ENCODE measurements at regions not wholly inside any gene's neighbourhood (a gene's known extent, or its start where the extent isn't known, plus 50 kb on each side); places are given as distances from the start of the nearest gene placed in this dataset.

GRCh38 chr13:66068683-66069082, 1161.5 kb downstream of the PCDH9 start:
- DNase-seq, result no peak

GRCh38 chr13:66048888-66049287, 1181.2 kb downstream of the PCDH9 start:
- no peak for DNase-seq

GRCh38 chr13:66040506-66040905, 1189.6 kb downstream of the PCDH9 start:
- DNase-seq, result no peak

- DNase-seq, result no peak
Measured at GRCh38 chr13:66037096-66037495, 1193.0 kb downstream of the PCDH9 start.

GRCh38 chr13:66036636-66037035, 1193.5 kb downstream of the PCDH9 start:
- no peak for DNase-seq

- no peak for DNase-seq
Measured at GRCh38 chr13:66036024-66036614, 1194.0 kb downstream of the PCDH9 start.

GRCh38 chr13:66033924-66034323, 1196.2 kb downstream of the PCDH9 start:
- DNase-seq, result no peak

- DNase-seq, result no peak
Measured at GRCh38 chr13:66021846-66022245, 1208.3 kb downstream of the PCDH9 start.

- no peak for DNase-seq
Measured at GRCh38 chr13:66014771-66015170, 1215.4 kb downstream of the PCDH9 start.

GRCh38 chr13:66009241-66009640, 1220.9 kb downstream of the PCDH9 start:
- DNase-seq, result no peak

GRCh38 chr13:66003558-66003957, 1226.6 kb downstream of the PCDH9 start:
- DNase-seq, result no peak

GRCh38 chr13:66001140-66001539, 1229.0 kb downstream of the PCDH9 start:
- no peak for DNase-seq

GRCh38 chr13:65999411-65999810, 1230.7 kb downstream of the PCDH9 start:
- DNase-seq, result no peak

- no peak for DNase-seq
Measured at GRCh38 chr13:65990684-65991083, 1239.5 kb downstream of the PCDH9 start.

GRCh38 chr13:65985612-65986011, 1244.5 kb downstream of the PCDH9 start:
- no peak for DNase-seq

GRCh38 chr13:65977525-65977924, 1252.6 kb downstream of the PCDH9 start:
- DNase-seq, result no peak

- DNase-seq, result no peak
Measured at GRCh38 chr13:65971541-65971940, 1258.6 kb downstream of the PCDH9 start.

- no peak for DNase-seq
Measured at GRCh38 chr13:65966991-65967451, 1263.1 kb downstream of the PCDH9 start.

GRCh38 chr13:65965501-65965900, 1264.6 kb downstream of the PCDH9 start:
- no peak for DNase-seq

GRCh38 chr13:65964672-65965071, 1265.5 kb downstream of the PCDH9 start:
- DNase-seq, result no peak

- no peak for DNase-seq
Measured at GRCh38 chr13:65959305-65959704, 1270.8 kb downstream of the PCDH9 start.

- DNase-seq, result no peak
Measured at GRCh38 chr13:65946387-65946786, 1283.7 kb downstream of the PCDH9 start.

GRCh38 chr13:65943708-65944107, 1286.4 kb downstream of the PCDH9 start:
- DNase-seq, result no peak

GRCh38 chr13:65943024-65943423, 1287.1 kb downstream of the PCDH9 start:
- no peak for DNase-seq

- no peak for DNase-seq
Measured at GRCh38 chr13:65940720-65941119, 1289.4 kb downstream of the PCDH9 start.

Measured in stimulated activated CD4-positive, alpha-beta T cell treated with anti-CD3 and anti-CD28 coated beads, Interleukin-15, amount 100 ng/mL, for 24 hours (primary cell).